Activated CD4-positive, CD25-positive, alpha-beta regulatory T cell treated with anti-CD3 and anti-CD28 coated beads, Interleukin-2, amount 50 U/mL, for 16 hours (primary cell): ENCODE measurements at regions not wholly inside any gene's neighbourhood (a gene's known extent, or its start where the extent isn't known, plus 50 kb on each side); places are given as distances from the start of the nearest gene placed in this dataset.

Experiments used
- DNase-seq: peaks from one replicate; pipeline ENCODE4 v3.0.0-alpha.2; 2020; ENCODE audit warnings: low read depth, low spot score

- DNase-seq = no peak
Observed at GRCh38 chr2:143954844-143955243, 565.1 kb downstream of the ZEB2 start.

DNA sequence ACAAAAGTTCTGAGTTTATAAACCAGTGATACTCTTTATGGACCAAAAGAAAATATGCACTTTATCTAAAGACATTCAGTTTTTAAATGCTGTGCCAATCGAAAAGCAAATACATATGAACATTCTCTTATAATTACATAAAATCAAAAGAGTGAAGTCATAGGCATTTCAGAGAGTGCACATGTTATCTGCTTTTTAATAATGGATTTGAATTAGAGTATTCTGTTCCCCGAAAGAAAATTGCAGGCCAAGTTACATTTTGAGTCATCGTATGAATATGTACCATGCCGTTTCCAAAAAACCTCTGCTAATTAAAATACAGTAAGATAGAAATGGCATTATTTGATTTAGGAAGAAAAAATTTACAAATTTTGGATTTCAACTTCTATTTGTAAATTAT lies 565.7 kb downstream of the ZEB2 start:
- no peak for DNase-seq

DNA sequence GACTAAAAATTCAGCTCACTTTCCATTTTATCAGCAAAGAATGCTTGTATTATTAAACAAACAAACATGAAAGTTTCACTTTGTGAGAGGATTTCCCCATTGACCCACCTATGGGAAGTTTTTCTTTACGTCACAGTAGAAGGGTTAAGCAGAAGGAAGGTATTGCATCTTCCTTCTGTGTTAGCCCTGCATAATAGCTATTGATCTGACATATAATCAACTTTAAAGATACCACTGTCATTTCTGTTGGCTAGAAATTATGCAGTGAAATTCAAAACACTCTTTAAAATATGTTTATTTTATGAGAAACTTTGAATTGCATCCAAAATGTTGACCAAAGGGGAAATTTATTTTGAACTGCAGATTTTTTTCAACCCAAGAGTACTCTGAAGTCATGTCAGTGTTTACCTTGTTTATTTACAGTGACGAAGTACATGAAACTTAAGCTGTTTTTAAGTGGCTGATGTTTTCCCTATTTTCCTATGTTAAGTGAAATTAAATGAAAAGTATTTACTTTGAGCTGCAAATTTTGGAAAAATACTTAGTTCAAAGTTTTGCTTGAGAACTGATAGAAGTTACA lies 566.4 kb downstream of the ZEB2 start:
- no peak for DNase-seq

DNA sequence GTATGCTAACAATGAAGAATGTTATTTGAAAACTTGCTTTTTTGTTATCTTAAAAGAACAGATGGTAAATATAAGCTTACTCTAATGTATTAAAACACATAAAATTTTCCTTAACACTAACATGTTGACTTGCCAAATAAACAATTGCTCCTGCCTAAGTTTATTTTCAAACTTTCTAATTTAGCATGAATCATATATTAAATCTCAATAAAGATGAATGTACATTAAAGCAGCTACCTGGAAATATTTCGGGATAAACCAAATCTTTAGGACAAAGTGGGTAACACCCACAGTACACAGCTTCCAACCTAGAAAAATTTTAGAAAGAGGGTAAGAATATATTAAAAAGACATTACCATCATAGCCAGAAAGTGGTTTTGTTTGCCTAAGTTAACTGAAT lies 567.4 kb downstream of the ZEB2 start:
- DNase-seq = no peak

- DNase-seq = no peak
Observed at GRCh38 chr2:143950704-143951103, 569.2 kb downstream of the ZEB2 start.

DNA sequence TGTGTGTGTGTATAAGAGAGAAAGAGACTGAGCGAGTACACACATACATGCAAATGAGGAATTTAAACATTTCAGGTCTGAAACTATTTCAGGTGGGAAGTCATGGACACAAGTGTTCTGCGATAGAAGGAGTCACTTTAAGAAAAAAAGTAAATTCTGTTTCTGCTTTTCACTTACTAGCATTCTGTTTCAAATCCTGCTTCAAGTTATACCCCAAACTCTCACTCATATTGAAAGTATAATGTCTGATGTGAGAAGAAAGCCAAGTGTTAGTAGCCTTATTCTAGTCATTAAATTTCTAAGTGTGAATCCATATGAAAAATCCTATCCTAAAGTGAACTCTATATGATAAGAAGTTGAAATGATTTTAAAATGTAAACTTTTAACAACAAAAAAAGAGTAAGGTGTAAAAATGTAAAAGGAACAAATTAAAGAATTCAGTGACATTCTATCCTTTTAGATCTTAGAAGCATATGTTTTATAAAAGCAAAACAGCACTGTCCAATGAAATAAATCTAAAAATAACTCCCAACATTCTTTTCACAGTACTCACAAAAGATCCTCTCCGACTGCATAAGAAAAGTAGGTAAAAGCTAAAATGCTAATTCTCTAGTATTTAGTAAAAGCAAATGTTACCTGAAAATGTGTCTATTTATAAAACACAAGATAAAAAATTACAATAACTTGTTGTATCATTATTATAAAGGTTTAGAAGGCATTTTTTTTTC lies 570.6 kb downstream of the ZEB2 start:
- DNase-seq = no peak

- DNase-seq = no peak
Observed at GRCh38 chr2:143948710-143949109, 571.2 kb downstream of the ZEB2 start.

DNA sequence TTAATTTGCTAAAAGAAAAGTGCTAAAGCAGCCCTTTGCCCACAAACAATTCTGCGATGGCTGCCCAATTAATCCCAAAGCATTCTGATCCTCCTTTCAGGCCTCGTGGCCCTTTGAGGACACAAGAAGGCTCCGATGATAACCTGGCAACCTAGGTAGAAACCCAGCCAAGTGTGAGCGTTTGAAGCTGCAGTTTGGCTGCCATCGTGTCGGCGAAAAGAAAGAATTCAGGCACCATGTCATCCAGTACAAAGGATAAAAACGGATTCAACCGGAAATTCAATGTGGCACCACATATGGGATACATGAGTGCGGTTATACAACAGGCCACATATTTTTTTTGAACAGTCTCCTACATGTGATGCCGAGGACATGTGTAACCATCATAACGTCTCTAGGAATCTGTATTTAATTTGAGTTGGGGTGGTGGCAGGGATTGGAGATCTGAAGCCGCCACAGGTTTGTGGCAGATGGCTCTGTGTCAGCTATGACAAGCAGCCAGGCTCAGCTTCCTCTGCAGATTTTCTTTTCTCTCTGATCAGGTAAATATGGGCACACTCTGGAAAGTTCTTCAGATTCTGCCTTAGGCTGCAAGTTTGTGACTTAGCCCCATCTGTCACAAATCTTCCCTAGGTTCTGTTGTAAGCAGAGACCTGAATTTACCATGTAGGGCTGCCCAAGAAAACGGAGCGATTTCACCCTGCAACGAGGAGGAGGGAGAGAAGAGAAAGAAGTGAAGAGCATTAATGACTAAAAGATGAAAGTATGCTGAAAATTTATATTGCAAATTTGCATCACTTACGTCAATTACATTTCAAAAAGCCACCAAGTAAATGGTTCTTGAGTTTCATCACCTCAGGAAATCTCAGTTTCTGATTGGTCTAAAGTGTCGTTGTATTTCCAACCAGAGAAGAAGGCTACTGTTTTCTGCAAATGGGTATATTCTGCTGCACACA lies 573.2 kb downstream of the ZEB2 start:
- DNase-seq = no peak

DNA sequence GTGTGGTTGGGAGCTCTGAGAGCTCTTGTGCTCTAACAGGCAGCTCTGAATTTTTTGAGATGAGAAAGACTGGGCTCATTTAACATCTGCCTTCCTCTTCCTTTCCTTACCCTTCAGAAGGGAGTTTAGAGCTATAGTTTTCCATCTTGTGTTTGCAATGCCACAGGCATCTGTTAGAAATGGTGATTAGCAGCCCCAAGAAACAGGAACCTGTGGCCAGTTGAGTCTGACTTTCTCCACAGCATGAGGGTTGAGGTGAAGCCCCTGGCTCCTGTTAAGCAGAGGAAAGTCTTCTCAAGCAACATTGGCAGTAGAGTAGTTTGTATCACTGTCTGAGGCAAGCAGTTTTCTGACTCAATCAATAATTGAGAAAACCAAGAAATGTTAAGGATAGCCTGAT lies 577.4 kb downstream of the ZEB2 start:
- no peak for DNase-seq

GRCh38 chr2:143940720-143941119 lies 579.2 kb downstream of the ZEB2 start:
- no peak for DNase-seq

- no peak for DNase-seq
Observed at GRCh38 chr2:143939626-143940330, 580.1 kb downstream of the ZEB2 start.

GRCh38 chr2:143937723-143938350 lies 582.1 kb downstream of the ZEB2 start:
- no peak for DNase-seq

DNA sequence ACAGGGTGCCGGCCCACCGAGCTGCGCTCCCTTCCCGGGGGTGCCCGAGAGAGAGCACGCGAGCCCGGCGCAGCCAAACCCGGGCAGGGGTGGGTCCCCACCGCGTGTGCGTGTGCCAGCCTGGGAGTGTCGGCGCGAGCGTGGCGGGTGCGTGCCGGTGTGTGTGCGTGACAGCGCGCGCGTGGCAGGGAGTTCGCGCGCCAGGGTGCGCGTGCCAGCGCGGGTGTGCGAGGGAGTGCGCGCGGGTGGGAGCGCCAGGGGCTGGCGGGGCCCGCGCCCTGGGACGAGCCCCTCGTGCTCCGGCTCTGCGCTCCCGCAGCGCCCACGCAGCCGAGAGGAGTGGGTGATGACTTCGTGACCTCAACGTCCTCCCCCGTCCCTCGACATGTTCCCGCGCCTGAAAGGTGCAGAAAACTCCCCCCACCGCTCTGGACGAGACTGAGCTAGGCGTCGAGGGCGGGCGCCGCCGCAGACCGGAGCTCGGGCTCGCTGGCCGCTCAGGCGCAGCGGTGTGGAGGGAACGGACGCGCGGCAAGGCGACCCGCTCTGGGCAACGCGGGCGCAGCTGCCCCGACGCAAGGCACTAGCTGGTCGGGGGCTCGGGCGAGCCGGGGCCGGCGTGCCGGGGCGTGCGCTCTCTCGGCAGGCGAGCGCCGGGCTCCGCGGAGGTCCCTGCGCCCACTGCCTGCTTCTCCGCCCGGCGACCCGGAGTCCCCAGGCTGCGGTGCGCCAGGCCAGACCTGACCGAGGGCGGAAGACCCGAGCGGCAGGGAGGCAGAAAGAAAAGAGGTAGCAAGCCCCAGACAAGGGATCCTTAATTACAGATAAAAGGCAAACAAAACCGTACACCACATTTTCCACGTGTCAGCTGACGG lies 582.8 kb downstream of the ZEB2 start:
- no peak for DNase-seq

DNA sequence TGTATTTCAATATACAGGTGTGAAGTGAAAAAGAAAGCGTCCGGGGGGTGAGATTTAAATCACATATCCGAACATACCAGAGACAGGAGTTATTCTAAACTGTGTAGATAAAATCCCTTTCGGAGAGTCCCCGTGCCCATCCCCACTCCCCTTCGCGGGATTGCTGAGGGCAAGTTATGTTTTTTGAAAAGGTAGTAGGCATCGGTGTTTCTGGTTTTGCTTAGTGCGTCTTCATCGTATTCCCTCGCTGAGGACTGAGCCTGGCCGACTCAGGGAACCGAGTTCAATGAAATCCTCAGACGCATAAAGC lies 583.4 kb downstream of the ZEB2 start:
- no peak for DNase-seq

GRCh38 chr2:143935482-143935752 lies 584.5 kb downstream of the ZEB2 start:
- no peak for DNase-seq

GRCh38 chr2:143934626-143935481 lies 585.1 kb downstream of the ZEB2 start:
- no peak for DNase-seq

DNA sequence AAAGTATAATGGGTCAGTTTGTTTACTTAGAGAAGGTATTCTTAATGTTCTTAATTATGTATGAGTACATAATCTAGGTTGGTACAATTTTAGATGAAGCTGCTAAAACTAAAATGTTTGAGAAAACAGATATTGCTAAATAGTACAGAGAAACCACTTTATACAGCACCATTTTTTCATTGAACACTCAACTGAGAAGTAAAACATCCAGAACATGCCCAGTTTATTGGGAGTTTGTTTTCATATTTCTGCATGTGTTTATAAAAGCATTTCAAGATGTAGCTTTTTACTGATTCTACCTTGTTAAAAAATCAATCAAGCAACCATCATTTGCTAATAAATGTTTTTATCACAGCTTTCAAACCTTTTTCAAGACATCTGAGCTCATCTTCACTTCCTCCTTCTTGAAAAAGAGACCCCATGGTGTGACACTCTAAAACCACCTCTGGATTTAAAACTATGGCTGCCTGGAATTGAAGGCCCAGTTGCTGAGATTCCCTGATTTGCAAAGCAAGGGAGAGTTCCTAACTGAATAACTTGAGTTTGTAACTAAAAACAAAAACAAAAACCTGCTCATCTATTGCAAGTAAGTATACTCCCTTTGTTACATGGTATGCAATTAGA lies 585.9 kb downstream of the ZEB2 start:
- DNase-seq = no peak

GRCh38 chr2:143930891-143931290 lies 589.0 kb downstream of the ZEB2 start:
- DNase-seq = no peak

DNA sequence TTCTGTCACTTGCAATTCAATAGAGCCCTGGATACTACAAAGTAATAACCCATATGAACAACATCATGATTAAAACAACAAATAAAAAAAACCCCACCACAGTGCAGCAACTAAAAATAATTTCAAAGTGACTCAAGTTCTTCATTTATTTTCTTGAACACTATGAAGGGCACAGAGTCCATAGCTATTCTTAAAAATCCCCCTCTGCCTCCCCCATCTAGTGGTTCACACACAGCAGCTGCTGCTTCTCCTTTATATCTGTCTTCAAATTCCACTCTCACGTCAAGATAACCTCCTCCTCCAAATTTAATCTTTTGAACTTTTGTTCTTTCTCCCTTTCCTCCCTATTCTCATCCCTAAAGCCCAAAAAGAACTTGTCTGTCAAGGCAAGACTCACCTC lies 591.3 kb downstream of the ZEB2 start:
- no peak for DNase-seq

GRCh38 chr2:143928184-143928583 lies 591.7 kb downstream of the ZEB2 start:
- no peak for DNase-seq
